ENCODE measurements at regions not wholly inside any gene's neighbourhood (a gene's known extent, or its start where the extent isn't known, plus 50 kb on each side); places are given as distances from the start of the nearest gene placed in this dataset.

DNA sequence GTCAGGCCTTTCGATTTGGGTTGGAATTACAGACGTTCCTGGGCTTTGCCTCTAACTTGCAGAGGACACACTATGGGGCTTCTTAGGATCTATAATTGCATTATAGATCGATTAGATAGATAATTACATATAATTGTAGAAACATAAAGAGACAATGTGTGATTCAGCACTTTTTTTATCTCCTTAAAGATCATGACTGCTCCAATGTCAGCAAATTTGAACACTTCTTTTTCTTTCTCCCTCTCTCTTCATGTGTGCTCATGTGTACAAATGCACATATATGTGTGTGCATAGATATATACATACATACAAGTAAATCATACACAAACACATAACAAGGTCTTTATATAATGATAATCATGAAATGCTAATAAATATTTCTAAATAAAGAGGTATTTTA lies 1261.2 kb upstream of the SLC39A10 start:
- TF ChIP-seq POLR2AphosphoS5 (IDR thresholded peaks at IDR 0.05), result no peak
- TF ChIP-seq POLR2A (IDR thresholded peaks at IDR 0.05), result no peak
- TF ChIP-seq, protein P1, sequence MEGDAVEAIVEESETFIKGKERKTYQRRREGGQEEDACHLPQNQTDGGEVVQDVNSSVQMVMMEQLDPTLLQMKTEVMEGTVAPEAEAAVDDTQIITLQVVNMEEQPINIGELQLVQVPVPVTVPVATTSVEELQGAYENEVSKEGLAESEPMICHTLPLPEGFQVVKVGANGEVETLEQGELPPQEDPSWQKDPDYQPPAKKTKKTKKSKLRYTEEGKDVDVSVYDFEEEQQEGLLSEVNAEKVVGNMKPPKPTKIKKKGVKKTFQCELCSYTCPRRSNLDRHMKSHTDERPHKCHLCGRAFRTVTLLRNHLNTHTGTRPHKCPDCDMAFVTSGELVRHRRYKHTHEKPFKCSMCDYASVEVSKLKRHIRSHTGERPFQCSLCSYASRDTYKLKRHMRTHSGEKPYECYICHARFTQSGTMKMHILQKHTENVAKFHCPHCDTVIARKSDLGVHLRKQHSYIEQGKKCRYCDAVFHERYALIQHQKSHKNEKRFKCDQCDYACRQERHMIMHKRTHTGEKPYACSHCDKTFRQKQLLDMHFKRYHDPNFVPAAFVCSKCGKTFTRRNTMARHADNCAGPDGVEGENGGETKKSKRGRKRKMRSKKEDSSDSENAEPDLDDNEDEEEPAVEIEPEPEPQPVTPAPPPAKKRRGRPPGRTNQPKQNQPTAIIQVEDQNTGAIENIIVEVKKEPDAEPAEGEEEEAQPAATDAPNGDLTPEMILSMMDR (IDR thresholded peaks at IDR 0.05), result no peak

All from breast epithelium (tissue), 3 donors.